Lung (tissue), 11 donors: ENCODE measurements at regions not wholly inside any gene's neighbourhood (a gene's known extent, or its start where the extent isn't known, plus 50 kb on each side); places are given as distances from the start of the nearest gene placed in this dataset.

Experiments
- ATAC-seq: fragments of 200-7000 bp; cut with Tn5 transposase; one replicate; pipeline ENCODE4 v1.9.1; 2020; ENCODE audit warnings: moderate number of reproducible peaks; ENCODE audit not compliant: insufficient read depth, low FRiP score
- DNase-seq, 3 donors: peaks; one replicate each; pipeline ENCODE4 v3.0.0-alpha.2; 2013 to 2017
- H3K27ac ChIP-seq, 2 donors: one replicate each; pipeline ENCODE4 v1.5.1; 2013; ENCODE audit warnings: mild to moderate bottlenecking in 2 of 2, moderate library complexity in 2 of 2, control low read depth in 1 of 2, inconsistent platforms in 1 of 2, low read depth in 1 of 2, low read length in 1 of 2
- H3K27me3 ChIP-seq, 3 donors: one replicate each; pipeline ENCODE4 v1.5.1; 2013; ENCODE audit warnings: low read length in 2 of 3; ENCODE audit not compliant: control insufficient read depth in 3 of 3, insufficient read depth in 3 of 3
- H3K36me3 ChIP-seq, 4 donors: one replicate each; pipeline ENCODE4 v1.5.1; 2013; ENCODE audit warnings: low read length in 4 of 4, mild to moderate bottlenecking in 1 of 4, moderate library complexity in 1 of 4; ENCODE audit not compliant: control insufficient read depth in 4 of 4, insufficient read depth in 4 of 4
- H3K4me1 ChIP-seq, 5 donors: one replicate each; pipeline ENCODE4 v1.5.1; 2013; ENCODE audit warnings: low read length in 5 of 5, mild to moderate bottlenecking in 2 of 5, moderate library complexity in 1 of 5; ENCODE audit not compliant: control insufficient read depth in 5 of 5, insufficient read depth in 5 of 5
- H3K4me3 ChIP-seq: one replicate; pipeline ENCODE4 v1.5.1; 2013; ENCODE audit warnings: mild to moderate bottlenecking, control low read depth, moderate library complexity
- H3K9ac ChIP-seq, 2 donors: one replicate each; pipeline ENCODE4 v1.5.1; 2013; ENCODE audit warnings: low read length in 2 of 2, control low read depth in 1 of 2; ENCODE audit not compliant: insufficient read depth in 1 of 2
- H3K9me3 ChIP-seq, 4 donors: one replicate each; pipeline ENCODE4 v1.5.1; 2013; ENCODE audit warnings: low read length in 3 of 4, mild to moderate bottlenecking in 1 of 4, moderate library complexity in 1 of 4; ENCODE audit not compliant: control insufficient read depth in 4 of 4, insufficient read depth in 3 of 4
- WGBS, 2 donors: extraction: QIAGEN DNeasy Blood & Tissue Kit; methylation state at CpG; one replicate each; pipeline ENCODE4 v1.1.7; 2013; 5-methylcytosine and 5-hydroxymethylcytosine counted together
- TF ChIP-seq, protein P1 (sequence below): IDR thresholded peaks from 2 replicates; pipeline ENCODE4 v1.5.1; 2012; ENCODE audit warnings: mild to moderate bottlenecking; ENCODE audit errors: control extremely low read depth, extremely low read depth
- donor health status: control.
- donor health status: control.
- donor health status: Bipolar disorder and iron deficiency.
- donor health status: healthy.
- donor health status: DM: yes; HTN: yes; CAD: no.

DNA sequence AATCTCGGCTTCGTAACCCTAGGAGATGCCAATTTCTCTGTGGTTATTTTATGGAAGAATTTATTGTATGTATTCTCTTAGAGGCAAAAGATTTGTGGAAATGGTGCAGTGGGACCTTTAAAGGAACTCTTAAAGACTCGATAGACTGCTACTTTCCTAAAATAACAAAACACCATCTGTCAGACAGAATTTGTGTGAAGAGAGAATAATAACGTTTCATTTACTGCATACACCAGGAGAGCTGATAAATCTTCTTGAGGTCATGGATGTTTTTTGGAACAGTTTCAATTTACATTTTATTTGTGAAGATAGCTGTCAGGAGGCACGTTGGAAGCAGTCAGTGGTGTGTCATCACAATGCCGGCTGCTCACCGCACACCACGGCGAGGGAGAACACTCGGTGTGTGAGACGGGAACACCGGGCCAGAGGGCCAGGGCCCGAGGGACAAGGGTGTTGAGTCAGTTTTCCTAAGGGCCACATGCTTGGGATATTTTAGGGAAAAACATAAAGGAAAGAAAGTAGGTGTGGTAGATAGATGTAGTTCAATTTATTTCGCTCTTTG is 1681.0 kb upstream of the DDX18 start:
- no peak overlapping the region for H3K4me3 ChIP-seq
- ATAC-seq = no peak
- no peak overlapping the region for H3K27ac ChIP-seq
- DNase-seq = no peak
- no peaks in the 10 kb centered on the region for H3K36me3 ChIP-seq
- H3K9me3 ChIP-seq = peaks cover 0 to 3% (median 0%) of the 10 kb centered on the region in 4 donors
- 70 to 83% methylated on average over 14 of the region's 14 CpGs for WGBS, 2 donors
- H3K27me3 ChIP-seq = peaks cover 0 to 3% (median 0%) of the 10 kb centered on the region in 3 donors
- no peak overlapping the region for H3K9ac ChIP-seq
- TF ChIP-seq, protein P1, sequence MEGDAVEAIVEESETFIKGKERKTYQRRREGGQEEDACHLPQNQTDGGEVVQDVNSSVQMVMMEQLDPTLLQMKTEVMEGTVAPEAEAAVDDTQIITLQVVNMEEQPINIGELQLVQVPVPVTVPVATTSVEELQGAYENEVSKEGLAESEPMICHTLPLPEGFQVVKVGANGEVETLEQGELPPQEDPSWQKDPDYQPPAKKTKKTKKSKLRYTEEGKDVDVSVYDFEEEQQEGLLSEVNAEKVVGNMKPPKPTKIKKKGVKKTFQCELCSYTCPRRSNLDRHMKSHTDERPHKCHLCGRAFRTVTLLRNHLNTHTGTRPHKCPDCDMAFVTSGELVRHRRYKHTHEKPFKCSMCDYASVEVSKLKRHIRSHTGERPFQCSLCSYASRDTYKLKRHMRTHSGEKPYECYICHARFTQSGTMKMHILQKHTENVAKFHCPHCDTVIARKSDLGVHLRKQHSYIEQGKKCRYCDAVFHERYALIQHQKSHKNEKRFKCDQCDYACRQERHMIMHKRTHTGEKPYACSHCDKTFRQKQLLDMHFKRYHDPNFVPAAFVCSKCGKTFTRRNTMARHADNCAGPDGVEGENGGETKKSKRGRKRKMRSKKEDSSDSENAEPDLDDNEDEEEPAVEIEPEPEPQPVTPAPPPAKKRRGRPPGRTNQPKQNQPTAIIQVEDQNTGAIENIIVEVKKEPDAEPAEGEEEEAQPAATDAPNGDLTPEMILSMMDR = no peak
- H3K4me1 ChIP-seq = no peaks in the 10 kb centered on the region

DNA sequence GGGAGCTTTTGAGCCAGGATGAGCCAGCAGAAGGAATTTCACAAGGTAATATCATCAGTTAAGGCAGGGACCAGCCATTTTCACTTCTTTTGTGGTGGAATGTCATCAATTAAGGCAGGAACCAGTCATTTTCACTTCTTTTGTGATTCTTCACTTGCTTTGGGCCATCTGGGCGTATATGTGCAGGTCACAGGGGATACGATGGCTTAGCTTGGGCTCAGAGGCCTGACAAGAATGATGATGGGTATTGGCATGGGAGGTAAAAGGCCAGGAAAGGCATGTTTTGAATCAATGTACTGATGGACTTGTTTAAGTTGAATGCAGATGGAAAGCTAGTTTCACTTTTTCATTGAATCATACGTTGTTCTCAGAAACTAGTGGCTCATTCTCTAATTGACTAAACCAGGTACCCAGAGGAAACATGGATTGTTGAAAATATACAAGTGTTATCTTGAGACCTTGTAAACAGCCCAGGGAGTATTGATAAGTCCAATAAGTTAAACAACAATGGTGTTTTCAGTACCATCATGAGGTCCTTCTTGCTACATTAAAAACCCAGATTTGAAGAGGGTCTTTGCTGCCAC is 1672.5 kb upstream of the DDX18 start:
- Histone ChIP-seq H3K27ac (no peak overlapping the region), H3K36me3 (no peaks in the 10 kb centered on the region), H3K4me3 (no peak overlapping the region), H3K27me3 (no peaks in the 10 kb centered on the region), H3K9ac (no peak overlapping the region), H3K9me3 (peaks cover 0 to 4% (median 0%) of the 10 kb centered on the region in 4 donors), H3K4me1 (no peaks in the 10 kb centered on the region)
- ATAC-seq (no peak), DNase-seq (no peak)
- 79 to 82% methylated on average over 3 of the region's 3 CpGs for WGBS, 2 donors
- TF ChIP-seq, protein P1 = no peak

DNA sequence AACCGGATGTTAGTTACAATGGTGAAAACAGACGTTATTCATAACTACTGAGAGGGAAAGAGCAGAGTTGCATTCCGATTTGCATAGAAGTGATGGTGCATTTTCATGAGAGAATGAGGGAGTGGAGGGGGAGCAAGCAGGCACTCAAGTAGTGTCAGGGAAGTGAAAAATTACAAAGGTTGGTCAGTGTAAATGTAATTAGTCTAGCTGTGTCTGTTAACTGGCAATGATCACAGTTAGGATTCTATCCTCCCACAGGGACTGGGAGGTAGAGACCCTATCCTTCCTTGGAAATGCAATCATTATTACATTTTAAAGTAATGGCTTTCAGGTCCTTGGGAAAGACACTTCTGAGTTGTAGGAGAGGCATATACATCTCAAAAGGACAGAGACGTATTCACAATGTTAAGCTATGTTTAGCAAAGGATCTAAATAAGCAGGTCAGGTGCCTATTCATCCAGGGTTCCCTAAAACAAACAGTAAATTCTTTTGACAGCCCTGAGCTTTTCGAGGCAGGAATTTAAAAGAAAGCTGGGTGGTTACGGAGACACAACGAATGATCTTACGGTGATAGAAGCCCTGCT is 1671.8 kb upstream of the DDX18 start:
- Histone ChIP-seq H3K9me3 (peaks cover 0 to 4% (median 0%) of the 10 kb centered on the region in 4 donors), H3K4me1 (no peaks in the 10 kb centered on the region), H3K9ac (no peak overlapping the region), H3K4me3 (no peak overlapping the region), H3K27me3 (no peaks in the 10 kb centered on the region), H3K36me3 (no peaks in the 10 kb centered on the region), H3K27ac (no peak overlapping the region)
- DNase-seq = no peak
- no peak for ATAC-seq
- 42 to 43% methylated on average over 8 of the region's 8 CpGs for WGBS, 2 donors
- TF ChIP-seq, protein P1 = no peak
